ENCODE measurements at regions not wholly inside any gene's neighbourhood (a gene's known extent, or its start where the extent isn't known, plus 50 kb on each side); places are given as distances from the start of the nearest gene placed in this dataset.

DNA sequence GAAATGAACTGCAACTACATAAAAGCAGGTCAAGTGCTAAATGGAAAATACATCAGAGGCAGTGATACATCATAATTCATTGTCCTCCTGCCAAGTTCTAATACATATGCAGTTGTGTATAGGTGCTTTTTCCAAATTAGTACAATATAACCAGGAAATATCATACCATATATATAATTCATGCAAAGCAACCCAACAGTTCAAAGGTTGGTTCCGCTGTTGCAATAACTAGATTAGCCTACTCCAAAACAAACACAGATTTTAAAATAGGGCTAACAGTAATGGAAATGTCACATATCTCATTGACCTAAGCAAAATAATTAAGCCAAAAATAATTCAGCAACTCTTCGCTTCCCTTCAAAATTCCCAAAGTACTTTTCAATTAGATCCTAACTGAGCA is 88.9 kb upstream of the NEBL start:
- H3K9me3 Mint-ChIP-seq: peaks cover 11% of the 10 kb centered on the region
- H3K4me3 Mint-ChIP-seq: no peak overlapping the region
- DNase-seq (ENCODE audit: low spot score in 2 of 2, unreplicated experiment in 2 of 2): no peak
- TF ChIP-seq CTCF (IDR thresholded peaks at IDR 0.05; ENCODE audit: unreplicated experiment): no peak
- H3K4me1 Mint-ChIP-seq: peaks cover 12% of the 10 kb centered on the region
- H3K27ac Mint-ChIP-seq: no peak overlapping the region
- H3K36me3 Mint-ChIP-seq: peaks cover 5% of the 10 kb centered on the region
- H3K27me3 Mint-ChIP-seq (ENCODE audit: low read depth): no peaks in the 10 kb centered on the region

DNA sequence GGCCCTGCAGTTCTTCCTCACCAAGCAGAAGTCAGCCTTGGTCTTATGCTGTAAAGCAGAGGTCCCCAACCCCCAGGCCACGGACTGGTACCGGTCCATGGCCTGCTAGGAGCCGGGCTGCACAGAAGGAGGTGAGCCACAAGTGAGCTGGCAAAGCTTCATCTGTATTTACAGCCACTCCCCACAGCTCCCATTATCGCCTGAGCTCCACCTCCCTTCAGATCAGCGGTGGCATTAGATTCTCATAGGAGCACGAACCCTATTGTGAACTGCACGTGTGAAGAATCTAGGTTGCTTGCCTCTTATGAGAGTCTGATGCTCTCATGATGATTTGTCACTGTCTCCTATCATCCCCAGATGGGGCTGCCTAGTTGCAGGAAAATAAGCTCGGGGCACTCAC is 87.6 kb upstream of the NEBL start:
- H3K4me3 Mint-ChIP-seq: no peak overlapping the region
- peaks cover 11% of the 10 kb centered on the region for H3K9me3 Mint-ChIP-seq
- peaks cover 3% of the 10 kb centered on the region for H3K4me1 Mint-ChIP-seq
- no peaks in the 10 kb centered on the region for H3K27me3 Mint-ChIP-seq (ENCODE audit: low read depth)
- TF ChIP-seq CTCF (IDR thresholded peaks at IDR 0.05; ENCODE audit: unreplicated experiment): no peak
- H3K36me3 Mint-ChIP-seq: peaks cover 5% of the 10 kb centered on the region
- no peak for DNase-seq (ENCODE audit: low spot score in 2 of 2, unreplicated experiment in 2 of 2)
- H3K27ac Mint-ChIP-seq: no peak overlapping the region

- Mint-ChIP-seq H3K4me3 (no peak overlapping the region), H3K27ac (no peak overlapping the region), H3K4me1 (peaks cover 3% of the 10 kb centered on the region), H3K9me3 (peaks cover 2% of the 10 kb centered on the region), H3K36me3 (no peaks in the 10 kb centered on the region), H3K27me3 (ENCODE audit: low read depth) (peaks cover 2% of the 10 kb centered on the region)
- no peak for TF ChIP-seq CTCF (IDR thresholded peaks at IDR 0.05; ENCODE audit: unreplicated experiment)
- DNase-seq (ENCODE audit: low spot score in 2 of 2, unreplicated experiment in 2 of 2): no peak
Observed at GRCh38 chr10:20981419-20981953, 84.4 kb upstream of the NEBL start.

GRCh38 chr10:20978617-20979016 is 81.5 kb upstream of the NEBL start:
- peaks cover 4% of the 10 kb centered on the region for H3K9me3 Mint-ChIP-seq

DNA sequence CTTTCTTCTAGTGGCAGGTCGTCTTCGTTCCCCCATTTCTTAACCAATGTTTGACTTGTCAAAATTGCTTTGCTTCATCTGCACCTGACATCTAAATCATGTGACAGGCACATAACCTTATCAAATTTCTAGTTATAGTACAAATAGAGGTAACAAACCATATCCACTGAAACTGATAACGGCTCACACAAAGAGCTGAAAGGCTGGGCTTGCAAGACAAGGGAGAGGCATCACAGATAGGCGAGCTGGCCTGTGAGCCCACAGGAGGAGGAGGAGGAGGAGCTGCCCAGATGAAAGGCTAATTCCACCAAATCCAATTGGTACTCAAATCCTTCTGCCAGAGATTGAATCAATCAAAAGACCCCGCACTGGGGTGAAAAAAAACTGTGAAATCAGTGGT is 80.2 kb upstream of the NEBL start:
- Mint-ChIP-seq H3K4me3 (no peak overlapping the region), H3K27ac (no peak overlapping the region), H3K36me3 (no peaks in the 10 kb centered on the region), H3K27me3 (ENCODE audit: low read depth) (peaks cover 3% of the 10 kb centered on the region), H3K4me1 (peaks cover 2% of the 10 kb centered on the region), H3K9me3 (peaks cover 4% of the 10 kb centered on the region)
- TF ChIP-seq CTCF (IDR thresholded peaks at IDR 0.05; ENCODE audit: unreplicated experiment): no peak
- DNase-seq (ENCODE audit: low spot score in 2 of 2, unreplicated experiment in 2 of 2): no peak

More at GRCh38 chr10:20978617-20979016, 81.5 kb upstream of the NEBL start:
- no peak for DNase-seq (ENCODE audit: low spot score in 2 of 2, unreplicated experiment in 2 of 2)
- TF ChIP-seq CTCF (IDR thresholded peaks at IDR 0.05; ENCODE audit: unreplicated experiment): no peak
- Mint-ChIP-seq H3K4me3 (no peak overlapping the region), H3K4me1 (peaks cover 3% of the 10 kb centered on the region), H3K27me3 (ENCODE audit: low read depth) (peaks cover 3% of the 10 kb centered on the region), H3K36me3 (no peaks in the 10 kb centered on the region), H3K27ac (no peak overlapping the region)

DNA sequence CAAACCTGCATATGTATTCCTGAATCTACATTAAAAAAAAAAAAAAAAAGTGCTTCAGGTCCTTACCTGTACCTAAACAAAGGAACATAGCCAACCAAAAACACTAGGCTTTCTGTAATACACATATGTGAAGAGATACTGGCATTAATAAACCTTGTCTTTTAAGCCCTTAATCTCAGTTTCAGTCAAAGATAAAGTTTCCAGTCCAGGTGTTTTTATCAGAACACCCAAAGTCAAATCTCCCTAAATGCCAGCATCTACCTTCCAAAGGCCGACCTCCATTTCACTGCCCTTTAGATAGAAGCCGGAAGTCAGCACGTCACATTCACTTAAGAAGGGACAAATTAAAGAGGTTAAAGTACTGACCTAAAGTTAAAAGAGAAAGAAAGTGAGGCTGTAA is 79.8 kb upstream of the NEBL start:
- Mint-ChIP-seq H3K36me3 (no peaks in the 10 kb centered on the region), H3K4me3 (no peak overlapping the region), H3K4me1 (peaks cover 2% of the 10 kb centered on the region), H3K9me3 (peaks cover 4% of the 10 kb centered on the region), H3K27me3 (ENCODE audit: low read depth) (peaks cover 3% of the 10 kb centered on the region), H3K27ac (no peak overlapping the region)
- no peak for TF ChIP-seq CTCF (IDR thresholded peaks at IDR 0.05; ENCODE audit: unreplicated experiment)
- no peak for DNase-seq (ENCODE audit: low spot score in 2 of 2, unreplicated experiment in 2 of 2)
